ENCODE measurements at regions not wholly inside any gene's neighbourhood (a gene's known extent, or its start where the extent isn't known, plus 50 kb on each side); places are given as distances from the start of the nearest gene placed in this dataset.

DNA sequence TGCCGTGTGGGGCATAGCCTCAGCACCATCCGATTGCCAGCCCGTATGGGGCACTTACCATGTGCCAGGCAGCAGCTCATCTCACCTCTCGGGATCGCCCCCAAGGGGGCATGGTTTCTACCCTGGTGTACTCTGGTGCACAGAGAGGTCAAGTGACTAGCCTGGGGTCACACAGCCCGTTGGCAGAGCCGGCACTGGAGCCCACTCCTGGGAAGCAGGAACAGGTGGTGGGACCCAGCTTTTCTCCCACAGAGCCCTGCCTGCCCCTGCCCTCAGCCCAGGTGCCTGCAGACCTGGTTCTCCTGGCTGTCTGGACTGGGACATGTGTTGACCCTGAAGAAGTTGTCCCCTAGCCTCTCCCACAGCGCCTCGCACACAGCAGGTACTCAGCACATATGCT, 141.8 kb upstream of the CIBAR2 start:
- TF ChIP-seq EZH2 (IDR thresholded peaks at IDR 0.05; ENCODE audit: insufficient read depth, poor library complexity, severe bottlenecking) (no peak), EZH2phosphoT487 (IDR thresholded peaks at IDR 0.05; ENCODE audit: insufficient read depth, low read depth) (no peak)
